GM12892 (cell line): ENCODE measurements at regions not wholly inside any gene's neighbourhood (a gene's known extent, or its start where the extent isn't known, plus 50 kb on each side); places are given as distances from the start of the nearest gene placed in this dataset.

Experiments
- POLR2A ChIP-seq: IDR thresholded peaks from 2 replicates; pipeline ENCODE4 v1.6.1; 2011; ENCODE audit warnings: low read depth, low read length, control low read depth
- POLR2AphosphoS5 ChIP-seq: IDR thresholded peaks from 2 replicates; pipeline ENCODE4 v1.6.1; 2011; ENCODE audit warnings: low read depth, low read length, control low read depth
- TAF1 ChIP-seq: IDR thresholded peaks from 2 replicates; pipeline ENCODE4 v1.6.1; 2011; ENCODE audit warnings: low read depth, mild to moderate bottlenecking, control low read depth, low read length, borderline replicate concordance

DNA sequence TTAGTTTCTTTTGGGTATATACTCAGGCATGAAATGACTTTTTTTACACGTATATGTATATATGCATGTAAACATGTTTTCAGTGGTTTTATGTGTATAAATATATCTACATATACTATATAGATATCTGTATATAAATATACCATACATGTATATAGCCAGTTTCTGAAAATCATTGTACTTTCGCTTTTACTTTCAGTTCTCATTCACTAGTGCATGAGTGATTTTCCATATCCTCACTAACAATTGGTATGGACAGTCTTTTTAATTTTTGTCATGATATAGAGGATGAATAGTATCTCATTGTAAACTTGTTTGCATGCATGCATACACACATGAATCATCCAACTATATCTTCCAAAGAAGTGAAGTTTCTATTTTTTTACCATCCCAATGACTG lies 877.1 kb upstream of the CDH8 start:
- TF ChIP-seq POLR2AphosphoS5 (no peak), POLR2A (no peak), TAF1 (no peak)
